Progenitor cell of endocrine pancreas (in vitro differentiated cells): ENCODE measurements at regions not wholly inside any gene's neighbourhood (a gene's known extent, or its start where the extent isn't known, plus 50 kb on each side); places are given as distances from the start of the nearest gene placed in this dataset.

Experiments used
- DNase-seq: peaks from one replicate; pipeline ENCODE4 v3.0.0; 2021; ENCODE audit warnings: low spot score; ENCODE audit not compliant: unreplicated experiment
- H3K27ac Mint-ChIP-seq: 2 replicates; pipeline ENCODE4 v1.8.0; 2021; ENCODE audit warnings: mild to moderate bottlenecking, moderate library complexity, mixed read lengths
- H3K27me3 Mint-ChIP-seq: 2 replicates; pipeline ENCODE4 v1.8.0; 2021; ENCODE audit warnings: mixed read lengths
- H3K36me3 Mint-ChIP-seq: 2 replicates; pipeline ENCODE4 v1.8.0; 2022; ENCODE audit warnings: mixed read lengths; ENCODE audit not compliant: insufficient read depth
- H3K4me1 Mint-ChIP-seq: 2 replicates; pipeline ENCODE4 v1.8.0; 2021; ENCODE audit warnings: low read depth, mixed read lengths
- H3K4me3 Mint-ChIP-seq: 2 replicates; pipeline ENCODE4 v1.8.0; 2021; ENCODE audit warnings: low read depth, mild to moderate bottlenecking, moderate library complexity, mixed read lengths
- H3K9me3 Mint-ChIP-seq: 2 replicates; pipeline ENCODE4 v1.8.0; 2021; ENCODE audit warnings: low read depth, mixed read lengths
- TF ChIP-seq, protein P1 (sequence below): fragments of 200-600 bp; sonication (generic); IDR thresholded peaks from one replicate; pipeline ENCODE4 v1.5.0; 2021; ENCODE audit warnings: antibody characterized with exemption, mild to moderate bottlenecking; ENCODE audit not compliant: unreplicated experiment

DNA sequence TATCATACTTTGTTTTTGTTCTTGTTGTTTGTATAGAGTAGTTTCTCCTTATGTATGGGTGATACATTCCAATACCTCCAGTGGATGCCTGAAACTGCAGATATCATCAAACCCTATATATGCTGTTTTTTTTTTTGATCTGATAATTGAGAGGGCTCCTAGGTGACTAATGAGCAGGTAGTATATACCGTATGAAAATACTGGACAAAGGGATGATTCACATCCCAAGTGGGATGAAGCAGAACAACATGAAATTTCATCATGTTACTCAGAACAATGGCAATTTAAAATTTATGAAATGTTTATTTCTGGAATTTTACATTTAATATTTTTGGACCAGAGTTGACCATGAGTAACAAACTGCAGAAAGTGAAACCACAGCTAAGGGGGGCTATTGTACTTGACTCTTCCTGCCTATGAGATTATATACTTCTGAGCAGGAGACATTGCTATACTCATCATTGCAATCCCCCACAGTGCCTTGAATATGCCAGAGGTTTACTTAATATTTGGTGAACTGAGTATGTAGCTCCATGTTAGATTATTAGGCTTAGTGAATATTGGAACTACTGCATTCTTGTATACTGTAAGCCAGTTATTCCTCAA, 258.7 kb upstream of the FBXL7 start:
- TF ChIP-seq, protein P1, sequence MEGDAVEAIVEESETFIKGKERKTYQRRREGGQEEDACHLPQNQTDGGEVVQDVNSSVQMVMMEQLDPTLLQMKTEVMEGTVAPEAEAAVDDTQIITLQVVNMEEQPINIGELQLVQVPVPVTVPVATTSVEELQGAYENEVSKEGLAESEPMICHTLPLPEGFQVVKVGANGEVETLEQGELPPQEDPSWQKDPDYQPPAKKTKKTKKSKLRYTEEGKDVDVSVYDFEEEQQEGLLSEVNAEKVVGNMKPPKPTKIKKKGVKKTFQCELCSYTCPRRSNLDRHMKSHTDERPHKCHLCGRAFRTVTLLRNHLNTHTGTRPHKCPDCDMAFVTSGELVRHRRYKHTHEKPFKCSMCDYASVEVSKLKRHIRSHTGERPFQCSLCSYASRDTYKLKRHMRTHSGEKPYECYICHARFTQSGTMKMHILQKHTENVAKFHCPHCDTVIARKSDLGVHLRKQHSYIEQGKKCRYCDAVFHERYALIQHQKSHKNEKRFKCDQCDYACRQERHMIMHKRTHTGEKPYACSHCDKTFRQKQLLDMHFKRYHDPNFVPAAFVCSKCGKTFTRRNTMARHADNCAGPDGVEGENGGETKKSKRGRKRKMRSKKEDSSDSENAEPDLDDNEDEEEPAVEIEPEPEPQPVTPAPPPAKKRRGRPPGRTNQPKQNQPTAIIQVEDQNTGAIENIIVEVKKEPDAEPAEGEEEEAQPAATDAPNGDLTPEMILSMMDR = no peak
- Mint-ChIP-seq H3K4me3 (no peak overlapping the region), H3K4me1 (peaks cover 8% of the 10 kb centered on the region), H3K9me3 (peaks cover 24% of the 10 kb centered on the region), H3K36me3 (peaks cover 4% of the 10 kb centered on the region), H3K27ac (no peak overlapping the region), H3K27me3 (no peaks in the 10 kb centered on the region)
- DNase-seq = no peak

DNA sequence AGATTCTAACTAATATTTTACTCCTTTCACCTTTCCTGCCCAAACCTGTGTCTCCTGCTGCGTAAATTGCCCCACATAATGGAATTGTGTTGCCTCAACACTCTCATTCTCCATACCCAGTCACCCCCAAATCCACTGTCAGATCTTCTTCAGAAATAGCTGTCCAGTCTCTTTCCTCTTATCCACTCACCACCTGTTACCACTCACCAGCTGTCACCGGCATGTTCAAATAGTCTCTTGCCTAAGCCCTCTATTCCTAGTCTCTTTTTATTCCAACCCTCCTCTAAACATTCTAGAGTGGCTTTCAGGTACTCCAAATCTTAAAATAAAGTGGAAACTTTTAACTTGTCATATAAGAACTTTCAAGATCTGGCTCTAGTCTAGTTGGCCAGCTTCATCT, 262.0 kb upstream of the FBXL7 start:
- H3K27ac Mint-ChIP-seq = no peak overlapping the region
- no peak for DNase-seq
- no peaks in the 10 kb centered on the region for H3K27me3 Mint-ChIP-seq
- H3K36me3 Mint-ChIP-seq = peaks cover 2% of the 10 kb centered on the region
- TF ChIP-seq, protein P1 = no peak
- H3K4me1 Mint-ChIP-seq = no peaks in the 10 kb centered on the region
- peaks cover 12% of the 10 kb centered on the region for H3K9me3 Mint-ChIP-seq
- no peak overlapping the region for H3K4me3 Mint-ChIP-seq

GRCh38 chr5:15236911-15237508, 263.0 kb upstream of the FBXL7 start:
- TF ChIP-seq, protein P1 = no peak
- no peak for DNase-seq
- Mint-ChIP-seq H3K4me3 (no peak overlapping the region), H3K27me3 (no peaks in the 10 kb centered on the region), H3K9me3 (peaks cover 12% of the 10 kb centered on the region), H3K36me3 (peaks cover 2% of the 10 kb centered on the region), H3K4me1 (no peaks in the 10 kb centered on the region), H3K27ac (no peak overlapping the region)

GRCh38 chr5:15234911-15235310, 265.1 kb upstream of the FBXL7 start:
- TF ChIP-seq, protein P1 = no peak
- H3K27me3 Mint-ChIP-seq = no peaks in the 10 kb centered on the region
- peaks cover 2% of the 10 kb centered on the region for H3K36me3 Mint-ChIP-seq
- H3K27ac Mint-ChIP-seq = no peak overlapping the region
- no peak overlapping the region for H3K4me3 Mint-ChIP-seq
- DNase-seq = no peak
- peaks cover 12% of the 10 kb centered on the region for H3K9me3 Mint-ChIP-seq
- no peaks in the 10 kb centered on the region for H3K4me1 Mint-ChIP-seq

DNA sequence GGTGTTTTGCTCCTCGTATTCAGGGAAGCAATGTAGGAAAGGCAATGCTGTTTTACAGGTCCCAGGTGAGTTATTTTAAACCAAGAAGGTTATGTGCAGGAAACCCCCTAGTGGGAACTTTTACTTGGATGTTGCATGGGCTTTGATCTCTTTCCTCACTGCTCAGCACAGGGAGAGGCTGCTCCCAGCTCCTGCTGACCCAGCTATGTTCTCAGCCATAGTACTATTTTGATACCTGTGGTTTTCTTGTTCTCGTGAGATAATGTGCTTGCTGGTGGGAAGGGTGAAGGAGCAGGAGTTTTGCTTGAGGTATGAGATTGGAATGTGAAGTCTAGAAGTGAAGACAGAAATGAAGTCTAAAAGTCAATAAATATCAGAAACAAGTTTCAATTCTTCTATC, 265.6 kb upstream of the FBXL7 start:
- no peaks in the 10 kb centered on the region for H3K27me3 Mint-ChIP-seq
- no peaks in the 10 kb centered on the region for H3K36me3 Mint-ChIP-seq
- no peak overlapping the region for H3K27ac Mint-ChIP-seq
- no peak for DNase-seq
- TF ChIP-seq, protein P1 = no peak
- H3K4me1 Mint-ChIP-seq = no peaks in the 10 kb centered on the region
- H3K4me3 Mint-ChIP-seq = no peak overlapping the region
- peaks cover 6% of the 10 kb centered on the region for H3K9me3 Mint-ChIP-seq
